ENCODE measurements at regions not wholly inside any gene's neighbourhood (a gene's known extent, or its start where the extent isn't known, plus 50 kb on each side); places are given as distances from the start of the nearest gene placed in this dataset.

DNA sequence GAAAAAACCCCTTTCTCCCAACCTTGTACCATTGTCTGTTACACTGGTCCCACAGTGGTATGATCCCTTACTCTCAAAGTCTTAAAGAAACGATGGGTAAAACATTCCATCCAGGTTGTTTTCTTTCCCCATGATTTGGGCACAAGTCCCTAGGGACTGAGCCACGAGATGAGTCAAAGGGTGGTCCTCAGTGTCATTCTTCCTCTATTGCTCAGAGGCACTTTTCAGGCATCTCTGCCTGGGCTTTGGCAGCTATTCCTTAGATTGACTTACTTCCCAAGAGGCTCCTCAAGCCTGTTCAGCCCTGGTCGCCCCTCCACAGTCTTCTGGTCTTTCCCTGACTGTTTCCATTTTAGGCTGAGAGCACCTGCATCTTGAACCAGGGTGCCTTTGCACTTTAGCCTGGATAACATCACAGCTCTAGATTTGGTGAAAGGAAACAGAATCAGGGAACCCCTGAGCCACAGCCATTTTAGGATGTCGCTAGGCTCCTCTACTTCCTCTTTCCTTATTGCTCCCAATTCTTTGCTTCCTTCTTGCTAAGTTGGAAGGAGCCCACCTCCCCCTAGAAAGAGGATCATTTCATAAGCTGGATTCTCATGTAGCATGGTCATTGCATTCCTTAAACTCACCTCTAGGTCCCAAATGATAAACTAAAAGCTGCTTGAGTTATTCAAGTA, 131.0 kb upstream of the TPRG1 start:
- Histone ChIP-seq H3K4me3 (ENCODE audit: extremely low read depth in 1 of 4, insufficient read depth in 2 of 4, low read depth in 3 of 4, low read length in 4 of 4) (no peak overlapping the region), H3K14ac (ENCODE audit: insufficient read length) (no peak overlapping the region), H3K18ac (ENCODE audit: extremely low read depth, low read length) (no peak overlapping the region), H4K8ac (ENCODE audit: extremely low read depth, insufficient read depth, low read length) (no peak overlapping the region), H3K79me2 (ENCODE audit: control insufficient read depth in 1 of 2, insufficient read depth in 2 of 2, low read length in 2 of 2) (no peaks in the 10 kb centered on the region), H2AFZ (ENCODE audit: low read length) (no peak overlapping the region), H2BK20ac (ENCODE audit: low read length) (no peak overlapping the region), H4K91ac (replicated peaks; ENCODE audit: insufficient read length, low read length) (no peak overlapping the region), H2AK5ac (ENCODE audit: low read depth, low read length) (no peak overlapping the region), H2BK120ac (replicated peaks; ENCODE audit: low read depth, low read length) (no peak overlapping the region), H2BK5ac (ENCODE audit: low read depth, low read length) (no peak overlapping the region), H3K79me1 (ENCODE audit: low read depth, low read length) (no peaks in the 10 kb centered on the region), H3K27ac (ENCODE audit: low read depth, low read length) (no peak overlapping the region), H3K4me2 (ENCODE audit: insufficient read depth in 1 of 2, low read depth in 2 of 2, low read length in 2 of 2) (no peak overlapping the region), H3K4ac (replicated peaks; ENCODE audit: insufficient read length, low read depth, low read length) (no peak overlapping the region), H3K36me3 (ENCODE audit: control insufficient read depth in 2 of 4, insufficient read depth in 4 of 4, low read length in 3 of 4) (no peaks in the 10 kb centered on the region), H3K4me1 (replicated peaks in 1 of 4; ENCODE audit: control insufficient read depth in 3 of 4, insufficient read depth in 4 of 4, low read length in 3 of 4) (no peaks in the 10 kb centered on the region), H4K5ac (ENCODE audit: insufficient read length, low read depth, low read length) (no peak overlapping the region), H3K56ac (replicated peaks; ENCODE audit: insufficient read length, low read depth, low read length) (no peak overlapping the region), H2BK12ac (ENCODE audit: low read depth, low read length) (no peak overlapping the region), H4K20me1 (replicated peaks in 1 of 2; ENCODE audit: control insufficient read depth in 1 of 2, insufficient read depth in 2 of 2, low read length in 2 of 2) (no peaks in the 10 kb centered on the region), H3K27me3 (replicated peaks in 1 of 4; ENCODE audit: control insufficient read depth in 3 of 4, extremely low read depth in 1 of 4, insufficient read depth in 3 of 4, low read length in 3 of 4) (no peaks in the 10 kb centered on the region), H3K9ac (replicated peaks in 1 of 4; ENCODE audit: extremely low read depth in 1 of 4, low read depth in 3 of 4, low read length in 3 of 4) (no peak overlapping the region), H2BK15ac (ENCODE audit: low read length) (no peak overlapping the region), H3K9me3 (ENCODE audit: insufficient read depth in 2 of 2, low read depth in 1 of 2, low read length in 1 of 2) (no peaks in the 10 kb centered on the region), H3K23me2 (ENCODE audit: low read depth, low read length) (no peaks in the 10 kb centered on the region), H3K23ac (ENCODE audit: insufficient read length) (no peak overlapping the region)
- ChIA-PET CTCF (ENCODE audit: partially characterized antibody) (interaction anchor here (0.5 to 4.2 kb wide), 26 partner anchors 8 to 1302 kb away, joined by 3 to 29 read pairs (median 5); no protein-coding TSS in a partner anchor), POLR2A (ENCODE audit: partially characterized antibody) (no interaction called here)
- 67% methylated on average over 4 of the region's 4 CpGs; no CpG with 5 or more reads in 1 of the 2 experiments for WGBS, 2 experiments (ENCODE audit: extremely low coverage in 1 of 2, insufficient coverage in 1 of 2, insufficient read length in 1 of 2, insufficient replicate concordance in 2 of 2, low coverage in 1 of 2, low lambda C conversion rate in 2 of 2, missing lambda C conversion rate in 1 of 2)
- DNase-seq (ENCODE audit: low read depth in 1 of 2, low spot score in 2 of 2) (no peak), FAIRE-seq (no peak)
- TF ChIP-seq NRF1 (IDR thresholded peaks at IDR 0.05; ENCODE audit: low read depth, low read length) (no peak), PHF8 (conservative IDR thresholded peaks at IDR 0.05; ENCODE audit: low read depth, low read length) (no peak), TEAD4 (IDR thresholded peaks at IDR 0.05; ENCODE audit: low read depth, low read length) (no peak), SIRT6 (IDR thresholded peaks at IDR 0.05; ENCODE audit: low read length) (no peak), CHD1 (IDR thresholded peaks at IDR 0.05; ENCODE audit: low read depth, low read length) (no peak), TCF12 (IDR thresholded peaks at IDR 0.05; ENCODE audit: low read depth, low read length) (no peak), KDM1A (IDR thresholded peaks at IDR 0.05; ENCODE audit: borderline replicate concordance, low read length) (no peak), POLR2A (IDR thresholded peaks at IDR 0.05; ENCODE audit: control extremely low read depth in 1 of 2, low read depth in 2 of 2, low read length in 2 of 2) (no peak), YY1 (IDR thresholded peaks at IDR 0.05; ENCODE audit: low read depth, low read length) (no peak), RBBP5 (IDR thresholded peaks at IDR 0.05; ENCODE audit: borderline replicate concordance, low read depth, low read length) (no peak), TAF7 (optimal IDR thresholded peaks at IDR 0.05; ENCODE audit: borderline replicate concordance, low read depth, low read length) (no peak), MAX (IDR thresholded peaks at IDR 0.05) (no peak), ASH2L (IDR thresholded peaks at IDR 0.05; ENCODE audit: low read length) (no peak)
- TF ChIP-seq, protein P1, sequence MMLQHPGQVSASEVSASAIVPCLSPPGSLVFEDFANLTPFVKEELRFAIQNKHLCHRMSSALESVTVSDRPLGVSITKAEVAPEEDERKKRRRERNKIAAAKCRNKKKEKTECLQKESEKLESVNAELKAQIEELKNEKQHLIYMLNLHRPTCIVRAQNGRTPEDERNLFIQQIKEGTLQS (IDR thresholded peaks at IDR 0.05; ENCODE audit: insufficient read depth, low read depth, low read length) = no peak
